ENCODE measurements at regions not wholly inside any gene's neighbourhood (a gene's known extent, or its start where the extent isn't known, plus 50 kb on each side); places are given as distances from the start of the nearest gene placed in this dataset.

- ChIA-PET CTCF (interaction anchor here (1.0 to 1.7 kb wide), 2 partner anchors 11 to 36 kb away, joined by 3 read pairs; no protein-coding TSS in a partner anchor), POLR2A (no interaction called here)
- TF ChIP-seq CTCF (IDR thresholded peaks at IDR 0.05; ENCODE audit: control extremely low read depth, extremely low read depth, low read depth, missing control alignments): no peak
- no peak for DNase-seq (ENCODE audit: extremely low spot score)
Measured at GRCh38 chr10:120641695-120642094, 184.7 kb downstream of the PLPP4 start.

- CTCF ChIA-PET: interaction anchor here (1.3 kb wide), 1 partner anchor 220 kb away, joined by 5 read pairs; no protein-coding TSS in a partner anchor
- TF ChIP-seq CTCF (IDR thresholded peaks at IDR 0.05; ENCODE audit: control extremely low read depth, extremely low read depth, low read depth, missing control alignments): no peak
- no peak for DNase-seq (ENCODE audit: extremely low spot score)
- POLR2A ChIA-PET: no interaction called here
Measured at GRCh38 chr10:120643351-120643750, 186.3 kb downstream of the PLPP4 start.

- ChIA-PET POLR2A (no interaction called here), CTCF (interaction anchor here (1.3 kb wide), 1 partner anchor 221 kb away, joined by 5 read pairs; no protein-coding TSS in a partner anchor)
- DNase-seq (ENCODE audit: extremely low spot score): no peak
- no peak for TF ChIP-seq CTCF (IDR thresholded peaks at IDR 0.05; ENCODE audit: control extremely low read depth, extremely low read depth, low read depth, missing control alignments)
Measured at GRCh38 chr10:120644556-120645410, 187.8 kb downstream of the PLPP4 start.

GRCh38 chr10:120646159-120646732 is 189.2 kb downstream of the PLPP4 start:
- CTCF ChIA-PET: interaction anchor here (1.2 to 1.5 kb wide), 3 partner anchors 10 to 18 kb away, joined by 3 to 5 read pairs (median 5); no protein-coding TSS in a partner anchor
- POLR2A ChIA-PET: no interaction called here
- DNase-seq (ENCODE audit: extremely low spot score): no peak
- TF ChIP-seq CTCF (IDR thresholded peaks at IDR 0.05; ENCODE audit: control extremely low read depth, extremely low read depth, low read depth, missing control alignments): no peak

GRCh38 chr10:120646738-120647456 is 189.9 kb downstream of the PLPP4 start:
- TF ChIP-seq CTCF (IDR thresholded peaks at IDR 0.05; ENCODE audit: control extremely low read depth, extremely low read depth, low read depth, missing control alignments): no peak
- DNase-seq (ENCODE audit: extremely low spot score): no peak
- POLR2A ChIA-PET: no interaction called here
- CTCF ChIA-PET: interaction anchor here (1.2 to 1.5 kb wide), 3 partner anchors 9 to 19 kb away, joined by 3 to 5 read pairs (median 5); no protein-coding TSS in a partner anchor

GRCh38 chr10:120650705-120651399 is 193.8 kb downstream of the PLPP4 start:
- TF ChIP-seq CTCF (IDR thresholded peaks at IDR 0.05; ENCODE audit: control extremely low read depth, extremely low read depth, low read depth, missing control alignments): no peak
- DNase-seq (ENCODE audit: extremely low spot score): no peak
- ChIA-PET CTCF (no interaction called here), POLR2A (no interaction called here)

Measured in GM10248 (cell line).